IMR-90 (cell line): ENCODE measurements at regions not wholly inside any gene's neighbourhood (a gene's known extent, or its start where the extent isn't known, plus 50 kb on each side); places are given as distances from the start of the nearest gene placed in this dataset.

Source experiments
- ATAC-seq: fragments of 200-7000 bp; cut with Tn5 transposase; 2 replicates; pipeline ENCODE4 v1.9.1; 2020; ENCODE audit warnings: low read depth, mild to moderate bottlenecking, moderate library complexity
- BruUV-seq: library from RNA; stranded (reverse); fragments of 400-500 nt; replicated peaks from 2 replicates; lab custom pipeline; 2021; lab: Mats Ljungman, UMichigan
- CTCF ChIA-PET: fragments of 300-600 bp; formaldehyde crosslinking; extraction: SDS; loops from one replicate; lab custom pipeline; 2021; ENCODE audit warnings: antibody characterized with exemption; lab: Yijun Ruan, JAX
- POLR2A ChIA-PET: fragments of 300-600 bp; sonication (Branson Sonifier 250); formaldehyde crosslinking; loops from one replicate; lab custom pipeline; 2022; ENCODE audit warnings: antibody characterized with exemption; ENCODE audit not compliant: unreplicated experiment; lab: Charles Lee
- DNase-seq: peaks from one replicate; pipeline ENCODE4 v3.0.0; 2013
- H2AFZ ChIP-seq: replicated peaks from 2 replicates; pipeline ENCODE3; 2013; ENCODE audit warnings: low read length, mild to moderate bottlenecking; ENCODE audit not compliant: poor library complexity
- H2AK5ac ChIP-seq: 2 replicates; pipeline ENCODE4 v1.6.1; 2013; ENCODE audit warnings: low read depth, low read length, inconsistent platforms
- H2AK9ac ChIP-seq: replicated peaks from 2 replicates; pipeline ENCODE3; 2013; ENCODE audit warnings: mild to moderate bottlenecking, low read depth, low read length, moderate library complexity; ENCODE audit not compliant: poor library complexity
- H2BK120ac ChIP-seq: 2 replicates; pipeline ENCODE4 v1.6.1; 2013; ENCODE audit warnings: low read depth, low read length, inconsistent platforms
- H2BK15ac ChIP-seq: 3 replicates; pipeline ENCODE4 v1.6.1; 2013; ENCODE audit warnings: low read depth, low read length, inconsistent platforms
- H2BK20ac ChIP-seq: 2 replicates; pipeline ENCODE4 v1.6.1; 2013; ENCODE audit warnings: low read depth, mild to moderate bottlenecking, inconsistent platforms, low read length, moderate library complexity
- H2BK5ac ChIP-seq: 2 replicates; pipeline ENCODE4 v1.6.1; 2013; ENCODE audit warnings: mild to moderate bottlenecking, low read depth, low read length, inconsistent platforms; ENCODE audit not compliant: poor library complexity, severe bottlenecking
- H3K14ac ChIP-seq: replicated peaks from 2 replicates; pipeline ENCODE4 v1.6.1; 2013; ENCODE audit warnings: low read depth, low read length, inconsistent platforms
- H3K18ac ChIP-seq: 2 replicates; pipeline ENCODE4 v1.6.1; 2013; ENCODE audit warnings: low read depth, low read length, control low read depth
- H3K23ac ChIP-seq: 2 replicates; pipeline ENCODE4 v1.6.1; 2013; ENCODE audit warnings: low read depth, low read length, inconsistent platforms
- H3K27ac ChIP-seq: 2 replicates; pipeline ENCODE4 v1.5.1; 2013; ENCODE audit warnings: mild to moderate bottlenecking, control low read depth, low read length; ENCODE audit not compliant: insufficient read depth
- H3K27me3 ChIP-seq: 2 replicates; pipeline ENCODE4 v1.6.1; 2013; ENCODE audit warnings: low read length; ENCODE audit not compliant: control insufficient read depth, insufficient read depth
- H3K36me3 ChIP-seq: 2 replicates; pipeline ENCODE4 v1.6.1; 2013; ENCODE audit warnings: low read length, mixed read lengths; ENCODE audit not compliant: control insufficient read depth, insufficient read depth
- H3K4ac ChIP-seq: 2 replicates; pipeline ENCODE4 v1.6.1; 2013; ENCODE audit warnings: low read depth, low read length, inconsistent platforms
- H3K4me1 ChIP-seq: 2 replicates; pipeline ENCODE4 v1.6.1; 2013; ENCODE audit warnings: low read length, mixed read lengths; ENCODE audit not compliant: control insufficient read depth, insufficient read depth
- H3K4me2 ChIP-seq: 2 replicates; pipeline ENCODE4 v1.6.1; 2013; ENCODE audit warnings: low read depth, mild to moderate bottlenecking, control low read depth, low read length, moderate library complexity
- H3K4me3 ChIP-seq: 2 replicates; pipeline ENCODE4 v1.5.1; 2013; ENCODE audit warnings: low read depth, mild to moderate bottlenecking, control low read depth, low read length, moderate library complexity; ENCODE audit not compliant: insufficient read depth
- H3K56ac ChIP-seq: 2 replicates; pipeline ENCODE4 v1.6.1; 2013; ENCODE audit warnings: low read length, inconsistent platforms; ENCODE audit not compliant: insufficient read depth; ENCODE audit errors: extremely low read depth
- H3K79me1 ChIP-seq, 2 experiments: 2 replicates each; pipeline ENCODE4 v1.6.1; 2013; ENCODE audit warnings: low read length in 2 of 2, inconsistent platforms in 1 of 2, low read depth in 1 of 2
- H3K9ac ChIP-seq: 2 replicates; pipeline ENCODE4 v1.6.1; 2013; ENCODE audit warnings: low read depth, low read length, control low read depth
- H3K9me1 ChIP-seq: 2 replicates; pipeline ENCODE4 v1.6.1; 2013; ENCODE audit warnings: low read length, inconsistent platforms; ENCODE audit not compliant: insufficient read depth
- H3K9me3 ChIP-seq: 2 replicates; pipeline ENCODE4 v1.6.1; 2013; ENCODE audit warnings: low read length; ENCODE audit not compliant: control insufficient read depth, insufficient read depth
- H4K20me1 ChIP-seq: 2 replicates; pipeline ENCODE4 v1.6.1; 2013; ENCODE audit warnings: low read length, inconsistent platforms; ENCODE audit not compliant: insufficient read depth
- H4K5ac ChIP-seq: 2 replicates; pipeline ENCODE4 v1.6.1; 2013; ENCODE audit warnings: mild to moderate bottlenecking, low read depth, low read length, control low read depth
- H4K8ac ChIP-seq, 2 experiments: 2 replicates each; pipeline ENCODE4 v1.6.1; 2013; ENCODE audit warnings: low read depth in 2 of 2, low read length in 2 of 2, control low read depth in 1 of 2, inconsistent platforms in 1 of 2
- H4K91ac ChIP-seq: 2 replicates; pipeline ENCODE4 v1.6.1; 2013; ENCODE audit warnings: low read depth, low read length, inconsistent platforms; ENCODE audit not compliant: insufficient read depth
- BHLHE40 ChIP-seq: fragments of 150-350 bp; IDR thresholded peaks from 2 replicates; pipeline ENCODE4 v1.6.1; 2016; ENCODE audit warnings: mild to moderate bottlenecking, low read depth, low read length
- CEBPB ChIP-seq: IDR thresholded peaks from 2 replicates; pipeline ENCODE4 v1.6.1; 2012; ENCODE audit warnings: low read depth, low read length, improper control_type of control experiment
- CHD1 ChIP-seq: IDR thresholded peaks from 2 replicates; pipeline ENCODE4 v1.6.1; 2012; ENCODE audit warnings: low read depth, low read length, improper control_type of control experiment
- FOS ChIP-seq: fragments of 150-350 bp; IDR thresholded peaks from 2 replicates; pipeline ENCODE4 v1.6.1; 2016; ENCODE audit warnings: low read depth, low read length
- MAFK ChIP-seq: IDR thresholded peaks from 2 replicates; pipeline ENCODE4 v1.6.1; 2012; ENCODE audit warnings: low read depth, low read length, improper control_type of control experiment
- MAZ ChIP-seq: IDR thresholded peaks from 2 replicates; pipeline ENCODE4 v1.6.1; 2012; ENCODE audit warnings: low read depth, mild to moderate bottlenecking, low read length, improper control_type of control experiment, moderate library complexity, borderline replicate concordance
- MXI1 ChIP-seq: IDR thresholded peaks from 2 replicates; pipeline ENCODE4 v1.6.1; 2012; ENCODE audit warnings: low read depth, mild to moderate bottlenecking, low read length, moderate library complexity, borderline replicate concordance
- NFE2L2 ChIP-seq: fragments of 150-350 bp; IDR thresholded peaks from 2 replicates; pipeline ENCODE4 v1.6.1; 2016; ENCODE audit warnings: low read depth, mild to moderate bottlenecking, low read length
- POLR2A ChIP-seq: IDR thresholded peaks from 2 replicates; pipeline ENCODE4 v1.6.1; 2012; ENCODE audit warnings: mild to moderate bottlenecking, low read depth, low read length
- RAD21 ChIP-seq: IDR thresholded peaks from 2 replicates; pipeline ENCODE4 v1.6.1; 2012; ENCODE audit warnings: low read length, improper control_type of control experiment
- RCOR1 ChIP-seq: IDR thresholded peaks from 2 replicates; pipeline ENCODE4 v1.6.1; 2012; ENCODE audit warnings: mild to moderate bottlenecking, low read length, improper control_type of control experiment; ENCODE audit not compliant: insufficient replicate concordance
- RFX5 ChIP-seq: IDR thresholded peaks from 2 replicates; pipeline ENCODE4 v1.8.0; 2012; ENCODE audit warnings: low read depth, mild to moderate bottlenecking, low read length, moderate library complexity
- SMC3 ChIP-seq: fragments of 150-350 bp; IDR thresholded peaks from 2 replicates; pipeline ENCODE4 v1.6.1; 2016; ENCODE audit warnings: low read depth, mild to moderate bottlenecking, antibody characterized with exemption, low read length, moderate library complexity
- WGBS, 2 experiments: methylation state at CpG; one replicate each; pipeline versions ENCODE4 v1.1.5 to v1.1.7; 2013; ENCODE audit warnings: missing lambda C conversion rate in 2 of 2; ENCODE audit not compliant: insufficient read length in 1 of 2; ENCODE audit errors: extremely low coverage in 2 of 2; 5-methylcytosine and 5-hydroxymethylcytosine counted together
- dilution Hi-C: fragments of 300-500 bp; cut with HindIII; formaldehyde crosslinking; loops from one replicate; pipeline ENCODE4 v1.14.3; 2018; ENCODE audit warnings: low sequenced_read_pairs; ENCODE audit not compliant: unreplicated experiment
- in situ Hi-C: fragments of 300-500 bp; cut with MboI; formaldehyde crosslinking; loops from 3 replicates; pipeline ENCODE4 v1.14.3; 2019; ENCODE audit warnings: low sequenced_read_pairs, inconsistent platforms, mixed read lengths
- intact Hi-C: fragments of 100-400 bp; cut with micrococcal nuclease; formaldehyde crosslinking; loops from 2 replicates; pipeline ENCODE4 v1.10.0; 2022
- TF ChIP-seq, protein P1 (sequence below): conservative IDR thresholded peaks from 2 replicates; pipeline ENCODE4 v1.5.1; 2012; ENCODE audit warnings: mild to moderate bottlenecking, low read depth, low read length, improper control_type of control experiment
- TF ChIP-seq, protein P2 (sequence below): fragments of 150-350 bp; IDR thresholded peaks from 2 replicates; pipeline ENCODE4 v1.6.1; 2017; ENCODE audit warnings: mild to moderate bottlenecking, antibody characterized with exemption, low read length, low read depth
- TF ChIP-seq, protein P3 (sequence below): fragments of 150-350 bp; IDR thresholded peaks from 2 replicates; pipeline ENCODE4 v1.6.1; 2016; ENCODE audit warnings: low read depth, mild to moderate bottlenecking, low read length, moderate library complexity, borderline replicate concordance

DNA sequence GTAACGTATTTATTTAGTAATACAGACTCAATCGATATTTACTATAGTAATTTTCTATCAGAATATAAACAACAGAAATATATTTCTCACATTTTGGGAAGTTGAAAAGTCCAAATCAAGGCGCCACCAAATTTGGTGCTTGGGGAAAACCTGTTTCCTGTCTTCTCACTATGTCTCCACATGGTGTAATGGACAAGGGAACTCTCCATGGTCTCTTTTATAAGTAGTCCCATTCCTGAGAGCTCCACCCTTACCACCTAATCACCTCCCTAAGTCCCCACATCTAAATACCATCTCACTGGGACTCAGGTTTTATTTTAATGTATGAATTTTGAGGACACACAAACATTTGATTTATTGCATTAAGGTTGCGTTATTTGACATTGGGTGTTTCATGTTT is 848.0 kb downstream of the LTN1 start:
- Histone ChIP-seq H3K27me3 (no peaks in the 10 kb centered on the region), H4K5ac (no peak overlapping the region), H2BK20ac (peak overlapping the region; percentile 69), H3K56ac (no peak overlapping the region), H2BK120ac (peak overlapping the region; percentile 77), H3K79me1 (no peaks in the 10 kb centered on the region), H3K4ac (peak overlapping the region; percentile 64; the same call in 1 of the 2 replicates), H3K9me1 (no peaks in the 10 kb centered on the region; the same call in 1 of the 2 replicates), H2AK9ac (no peak overlapping the region), H3K9me3 (peaks cover 2% of the 10 kb centered on the region), H3K23ac (no peak overlapping the region), H3K14ac (no peak overlapping the region), H4K8ac (peak overlapping the region in 1 of 2 experiments; percentile 40; a peak in 1 of 4 replicates), H4K91ac (peak overlapping the region; percentile 59; the same call in 1 of the 2 replicates), H2BK5ac (no peak overlapping the region), H3K4me1 (peaks cover 10% of the 10 kb centered on the region), H3K9ac (no peak overlapping the region), H2AFZ (no peak overlapping the region), H3K4me3 (no peak overlapping the region), H3K18ac (peak overlapping the region; percentile 66; the same call in 1 of the 2 replicates), H3K27ac (no peak overlapping the region), H2AK5ac (peak overlapping the region; percentile 15; the same call in 1 of the 2 replicates), H3K4me2 (no peak overlapping the region), H2BK15ac (peak overlapping the region; percentile 74; the same call in 1 of the 3 replicates), H3K36me3 (no peaks in the 10 kb centered on the region), H4K20me1 (no peaks in the 10 kb centered on the region)
- WGBS, 2 experiments: no CpG with 5 or more reads among the region's 4 CpGs
- in situ Hi-C loops (no loop called here), dilution Hi-C loops (no loop called here), intact Hi-C loops (loop anchor here (5.0 kb wide), 1 partner anchor 193 kb away; no protein-coding TSS in a partner anchor)
- DNase-seq (no peak), ATAC-seq (no peak)
- POLR2A ChIA-PET: no interaction called here
- CTCF ChIA-PET: no interaction called here
- TF ChIP-seq SMC3 (no peak), BHLHE40 (no peak), MAZ (no peak), RCOR1 (no peak), RAD21 (no peak), RFX5 (no peak), FOS (no peak), MXI1 (no peak), CHD1 (no peak), NFE2L2 (no peak), CEBPB (no peak), POLR2A (no peak), MAFK (no peak)
- TF ChIP-seq, protein P1, sequence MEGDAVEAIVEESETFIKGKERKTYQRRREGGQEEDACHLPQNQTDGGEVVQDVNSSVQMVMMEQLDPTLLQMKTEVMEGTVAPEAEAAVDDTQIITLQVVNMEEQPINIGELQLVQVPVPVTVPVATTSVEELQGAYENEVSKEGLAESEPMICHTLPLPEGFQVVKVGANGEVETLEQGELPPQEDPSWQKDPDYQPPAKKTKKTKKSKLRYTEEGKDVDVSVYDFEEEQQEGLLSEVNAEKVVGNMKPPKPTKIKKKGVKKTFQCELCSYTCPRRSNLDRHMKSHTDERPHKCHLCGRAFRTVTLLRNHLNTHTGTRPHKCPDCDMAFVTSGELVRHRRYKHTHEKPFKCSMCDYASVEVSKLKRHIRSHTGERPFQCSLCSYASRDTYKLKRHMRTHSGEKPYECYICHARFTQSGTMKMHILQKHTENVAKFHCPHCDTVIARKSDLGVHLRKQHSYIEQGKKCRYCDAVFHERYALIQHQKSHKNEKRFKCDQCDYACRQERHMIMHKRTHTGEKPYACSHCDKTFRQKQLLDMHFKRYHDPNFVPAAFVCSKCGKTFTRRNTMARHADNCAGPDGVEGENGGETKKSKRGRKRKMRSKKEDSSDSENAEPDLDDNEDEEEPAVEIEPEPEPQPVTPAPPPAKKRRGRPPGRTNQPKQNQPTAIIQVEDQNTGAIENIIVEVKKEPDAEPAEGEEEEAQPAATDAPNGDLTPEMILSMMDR: no peak
- TF ChIP-seq, protein P2, sequence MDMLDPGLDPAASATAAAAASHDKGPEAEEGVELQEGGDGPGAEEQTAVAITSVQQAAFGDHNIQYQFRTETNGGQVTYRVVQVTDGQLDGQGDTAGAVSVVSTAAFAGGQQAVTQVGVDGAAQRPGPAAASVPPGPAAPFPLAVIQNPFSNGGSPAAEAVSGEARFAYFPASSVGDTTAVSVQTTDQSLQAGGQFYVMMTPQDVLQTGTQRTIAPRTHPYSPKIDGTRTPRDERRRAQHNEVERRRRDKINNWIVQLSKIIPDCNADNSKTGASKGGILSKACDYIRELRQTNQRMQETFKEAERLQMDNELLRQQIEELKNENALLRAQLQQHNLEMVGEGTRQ: no peak
- TF ChIP-seq, protein P3, sequence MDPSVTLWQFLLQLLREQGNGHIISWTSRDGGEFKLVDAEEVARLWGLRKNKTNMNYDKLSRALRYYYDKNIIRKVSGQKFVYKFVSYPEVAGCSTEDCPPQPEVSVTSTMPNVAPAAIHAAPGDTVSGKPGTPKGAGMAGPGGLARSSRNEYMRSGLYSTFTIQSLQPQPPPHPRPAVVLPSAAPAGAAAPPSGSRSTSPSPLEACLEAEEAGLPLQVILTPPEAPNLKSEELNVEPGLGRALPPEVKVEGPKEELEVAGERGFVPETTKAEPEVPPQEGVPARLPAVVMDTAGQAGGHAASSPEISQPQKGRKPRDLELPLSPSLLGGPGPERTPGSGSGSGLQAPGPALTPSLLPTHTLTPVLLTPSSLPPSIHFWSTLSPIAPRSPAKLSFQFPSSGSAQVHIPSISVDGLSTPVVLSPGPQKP: no peak
- BruUV-seq: no TSS peak
